Progenitor cell of endocrine pancreas (in vitro differentiated cells): ENCODE measurements at regions not wholly inside any gene's neighbourhood (a gene's known extent, or its start where the extent isn't known, plus 50 kb on each side); places are given as distances from the start of the nearest gene placed in this dataset.

ENCODE experiments used
- DNase-seq: peaks from one replicate; pipeline ENCODE4 v3.0.0; 2021; ENCODE audit warnings: low spot score; ENCODE audit not compliant: unreplicated experiment
- H3K27ac Mint-ChIP-seq: 2 replicates; pipeline ENCODE4 v1.8.0; 2021; ENCODE audit warnings: mild to moderate bottlenecking, moderate library complexity, mixed read lengths
- H3K27me3 Mint-ChIP-seq: 2 replicates; pipeline ENCODE4 v1.8.0; 2021; ENCODE audit warnings: mixed read lengths
- H3K36me3 Mint-ChIP-seq: 2 replicates; pipeline ENCODE4 v1.8.0; 2022; ENCODE audit warnings: mixed read lengths; ENCODE audit not compliant: insufficient read depth
- H3K4me1 Mint-ChIP-seq: 2 replicates; pipeline ENCODE4 v1.8.0; 2021; ENCODE audit warnings: low read depth, mixed read lengths
- H3K4me3 Mint-ChIP-seq: 2 replicates; pipeline ENCODE4 v1.8.0; 2021; ENCODE audit warnings: low read depth, mild to moderate bottlenecking, moderate library complexity, mixed read lengths
- H3K9me3 Mint-ChIP-seq: 2 replicates; pipeline ENCODE4 v1.8.0; 2021; ENCODE audit warnings: low read depth, mixed read lengths
- TF ChIP-seq, protein P1 (sequence below): fragments of 200-600 bp; sonication (generic); IDR thresholded peaks from one replicate; pipeline ENCODE4 v1.5.0; 2021; ENCODE audit warnings: antibody characterized with exemption, mild to moderate bottlenecking; ENCODE audit not compliant: unreplicated experiment

DNA sequence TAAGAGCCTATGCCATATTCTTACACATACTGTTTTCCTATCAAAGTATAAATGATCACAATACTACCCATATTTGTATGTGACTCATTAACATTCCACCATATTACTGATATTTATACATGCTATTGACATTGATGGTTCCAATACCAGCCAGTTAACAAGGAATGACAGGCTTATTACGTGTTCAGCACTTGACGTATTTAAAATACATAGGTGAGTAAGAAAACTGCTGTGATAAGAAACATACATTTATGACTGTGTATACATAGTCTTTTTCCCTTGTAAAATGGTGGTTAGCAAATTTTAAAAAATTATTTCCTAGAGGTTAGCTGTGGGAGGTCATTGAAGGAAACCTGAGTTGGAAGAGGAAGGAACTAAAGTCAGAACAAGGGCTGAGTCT is 81.1 kb upstream of the NEUROD6 start:
- Mint-ChIP-seq H3K9me3 (no peaks in the 10 kb centered on the region), H3K36me3 (no peaks in the 10 kb centered on the region), H3K4me1 (no peaks in the 10 kb centered on the region), H3K27ac (no peak overlapping the region), H3K27me3 (peaks cover 8% of the 10 kb centered on the region), H3K4me3 (no peak overlapping the region)
- DNase-seq = no peak
- TF ChIP-seq, protein P1, sequence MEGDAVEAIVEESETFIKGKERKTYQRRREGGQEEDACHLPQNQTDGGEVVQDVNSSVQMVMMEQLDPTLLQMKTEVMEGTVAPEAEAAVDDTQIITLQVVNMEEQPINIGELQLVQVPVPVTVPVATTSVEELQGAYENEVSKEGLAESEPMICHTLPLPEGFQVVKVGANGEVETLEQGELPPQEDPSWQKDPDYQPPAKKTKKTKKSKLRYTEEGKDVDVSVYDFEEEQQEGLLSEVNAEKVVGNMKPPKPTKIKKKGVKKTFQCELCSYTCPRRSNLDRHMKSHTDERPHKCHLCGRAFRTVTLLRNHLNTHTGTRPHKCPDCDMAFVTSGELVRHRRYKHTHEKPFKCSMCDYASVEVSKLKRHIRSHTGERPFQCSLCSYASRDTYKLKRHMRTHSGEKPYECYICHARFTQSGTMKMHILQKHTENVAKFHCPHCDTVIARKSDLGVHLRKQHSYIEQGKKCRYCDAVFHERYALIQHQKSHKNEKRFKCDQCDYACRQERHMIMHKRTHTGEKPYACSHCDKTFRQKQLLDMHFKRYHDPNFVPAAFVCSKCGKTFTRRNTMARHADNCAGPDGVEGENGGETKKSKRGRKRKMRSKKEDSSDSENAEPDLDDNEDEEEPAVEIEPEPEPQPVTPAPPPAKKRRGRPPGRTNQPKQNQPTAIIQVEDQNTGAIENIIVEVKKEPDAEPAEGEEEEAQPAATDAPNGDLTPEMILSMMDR = no peak

DNA sequence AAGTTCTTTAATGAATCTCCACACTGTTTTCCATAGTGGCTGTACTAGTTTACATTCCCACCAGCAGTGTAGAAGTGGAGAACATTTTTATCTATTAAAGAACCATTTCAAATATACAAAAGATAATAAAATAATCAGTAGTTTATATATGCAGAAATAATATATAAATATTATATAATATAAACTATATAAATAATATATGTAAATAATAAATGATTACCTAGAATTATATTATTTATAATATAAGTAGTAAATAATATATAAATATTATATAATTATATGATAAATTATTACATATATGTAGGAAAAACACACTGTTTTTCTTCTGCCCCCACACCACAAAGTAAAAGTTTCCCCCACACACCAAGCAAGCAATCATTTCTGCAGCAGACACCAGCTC is 83.5 kb upstream of the NEUROD6 start:
- no peaks in the 10 kb centered on the region for H3K36me3 Mint-ChIP-seq
- no peak overlapping the region for H3K4me3 Mint-ChIP-seq
- H3K9me3 Mint-ChIP-seq = no peaks in the 10 kb centered on the region
- DNase-seq = no peak
- H3K27me3 Mint-ChIP-seq = peaks cover 8% of the 10 kb centered on the region
- no peak overlapping the region for H3K27ac Mint-ChIP-seq
- peaks cover 1% of the 10 kb centered on the region for H3K4me1 Mint-ChIP-seq
- TF ChIP-seq, protein P1 = no peak

DNA sequence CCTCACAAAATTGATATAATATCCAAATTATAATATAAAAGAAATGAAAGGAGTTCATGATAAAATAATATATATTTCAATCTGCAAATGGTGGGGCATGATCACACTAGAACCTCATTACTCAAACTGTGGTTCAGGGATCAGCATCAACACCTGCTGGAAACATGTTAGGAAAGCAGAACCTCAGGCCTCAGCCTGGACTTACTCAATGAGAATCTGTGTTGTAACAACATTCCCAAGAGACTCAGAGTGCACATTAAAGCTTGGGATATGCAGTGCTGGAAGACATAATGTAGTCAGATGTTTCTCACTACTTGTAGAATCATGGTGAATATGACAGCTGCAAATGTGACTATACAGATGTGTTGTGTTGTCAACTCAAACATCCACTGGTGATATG is 81.7 kb upstream of the ITPRID1 start:
- TF ChIP-seq, protein P1 = no peak
- no peak for DNase-seq
- Mint-ChIP-seq H3K4me3 (no peak overlapping the region), H3K36me3 (no peaks in the 10 kb centered on the region), H3K9me3 (peaks cover 6% of the 10 kb centered on the region), H3K4me1 (peaks cover 7% of the 10 kb centered on the region), H3K27ac (no peak overlapping the region), H3K27me3 (peaks cover 5% of the 10 kb centered on the region)

DNA sequence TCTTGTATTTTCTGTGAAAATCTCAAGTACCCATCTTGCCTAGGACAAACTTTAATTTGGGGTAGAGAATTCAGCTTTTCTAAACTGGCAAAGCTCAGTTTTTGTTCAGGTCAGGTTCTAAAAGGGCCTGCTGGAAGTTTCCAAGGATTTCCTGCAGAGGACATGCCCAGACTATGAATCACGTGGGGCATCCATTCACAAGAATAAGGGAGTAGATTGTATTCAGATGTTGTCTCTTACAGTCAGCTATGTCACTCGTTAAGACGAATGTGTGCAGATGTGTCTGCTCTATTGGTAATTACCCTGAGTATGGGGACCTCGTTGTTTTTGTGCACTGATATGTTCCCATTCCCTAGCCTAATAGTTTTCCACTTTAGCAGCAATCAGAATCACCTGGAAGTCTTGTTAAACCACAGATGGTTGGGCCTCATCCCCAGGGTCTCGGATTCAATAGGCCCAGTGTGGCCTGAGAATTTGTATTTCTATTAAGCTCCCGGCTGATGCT is 81.0 kb upstream of the ITPRID1 start:
- peaks cover 5% of the 10 kb centered on the region for H3K27me3 Mint-ChIP-seq
- peaks cover 7% of the 10 kb centered on the region for H3K4me1 Mint-ChIP-seq

DNA sequence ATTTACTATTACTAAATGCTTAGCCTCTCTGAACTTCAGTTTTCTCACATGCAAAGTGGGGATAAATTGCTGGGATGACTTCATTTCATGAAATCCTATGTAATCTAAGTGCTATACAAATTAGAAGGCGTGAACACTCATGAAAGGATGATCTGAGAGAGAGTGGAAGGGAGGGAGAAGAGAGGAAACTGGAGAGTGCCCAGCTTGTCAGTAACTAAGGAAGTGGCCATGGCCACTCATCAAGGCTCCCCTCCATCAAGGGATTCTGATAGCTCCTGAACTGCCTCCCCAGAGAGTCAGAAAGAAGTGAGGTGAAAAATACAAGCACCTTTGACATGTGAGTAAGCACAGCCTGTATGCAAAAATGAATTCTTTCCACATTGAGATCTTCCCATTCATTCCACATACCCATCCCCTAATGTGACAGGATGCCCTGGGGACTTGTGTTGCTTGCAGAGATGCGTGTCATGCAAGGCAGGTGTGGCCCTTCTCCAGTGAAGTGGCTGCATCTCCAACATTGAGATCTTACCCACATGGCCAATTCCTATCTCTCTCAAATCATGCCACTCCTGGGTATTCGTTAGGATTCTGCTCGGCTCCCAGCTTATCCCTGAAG is 76.5 kb upstream of the ITPRID1 start:
- no peak for DNase-seq

More for the DNA sequence above, 81.0 kb upstream of the ITPRID1 start:
- no peak for DNase-seq
- H3K36me3 Mint-ChIP-seq = no peaks in the 10 kb centered on the region
- H3K27ac Mint-ChIP-seq = no peak overlapping the region
- TF ChIP-seq, protein P1 = no peak
- H3K4me3 Mint-ChIP-seq = no peak overlapping the region
- peaks cover 6% of the 10 kb centered on the region for H3K9me3 Mint-ChIP-seq

More for the DNA sequence above, 76.5 kb upstream of the ITPRID1 start:
- Mint-ChIP-seq H3K4me3 (no peak overlapping the region), H3K4me1 (peaks cover 9% of the 10 kb centered on the region), H3K27me3 (peaks cover 11% of the 10 kb centered on the region), H3K36me3 (no peaks in the 10 kb centered on the region), H3K27ac (no peak overlapping the region), H3K9me3 (peaks cover 6% of the 10 kb centered on the region)
- TF ChIP-seq, protein P1 = no peak
